GM21381 (cell line): ENCODE measurements at regions not wholly inside any gene's neighbourhood (a gene's known extent, or its start where the extent isn't known, plus 50 kb on each side); places are given as distances from the start of the nearest gene placed in this dataset.

ENCODE experiments used
- ATAC-seq: cut with Tn5 transposase; IDR thresholded peaks from one replicate; pipeline ENCODE4 v1.9.1; 2021; ENCODE audit warnings: mild to moderate bottlenecking, moderate library complexity; ENCODE audit not compliant: unreplicated experiment

DNA sequence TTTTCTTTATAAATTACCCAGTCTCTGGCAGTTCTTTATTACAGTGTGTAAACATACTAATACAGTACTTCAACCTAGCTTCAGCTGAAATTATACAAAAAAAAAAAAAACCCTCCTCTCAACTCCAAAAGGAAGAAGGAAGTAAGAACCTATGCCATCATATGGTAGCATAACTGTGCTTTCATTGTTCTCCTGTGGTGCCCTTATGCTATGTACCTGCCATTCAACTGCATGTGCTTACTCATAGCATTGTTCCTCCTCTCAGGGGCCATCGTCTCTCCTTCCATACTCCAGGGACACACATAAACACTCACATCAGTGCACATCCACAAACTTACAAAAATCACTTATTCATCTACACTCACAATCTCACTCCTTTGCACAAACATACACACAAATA is 470.1 kb upstream of the HS3ST1 start:
- ATAC-seq, result no peak

DNA sequence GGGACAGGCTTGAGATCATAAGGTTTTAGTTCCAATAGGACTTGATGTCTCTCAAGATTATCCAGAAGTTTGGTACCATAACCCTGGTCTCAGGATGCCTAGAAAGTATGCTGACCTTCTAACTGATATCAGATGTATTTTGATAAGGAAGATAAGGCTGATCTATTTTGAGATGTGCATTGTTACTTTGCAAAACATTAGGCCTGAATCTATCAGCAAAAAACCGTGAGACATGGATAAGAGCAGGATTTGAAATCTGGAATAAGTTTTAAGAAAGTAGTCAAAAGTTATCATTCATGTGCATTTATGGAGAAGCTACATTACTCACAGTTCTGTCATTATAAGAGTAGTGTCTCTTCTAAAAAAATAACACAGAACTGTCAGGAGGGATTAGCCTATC is 467.1 kb upstream of the HS3ST1 start:
- ATAC-seq, result no peak

DNA sequence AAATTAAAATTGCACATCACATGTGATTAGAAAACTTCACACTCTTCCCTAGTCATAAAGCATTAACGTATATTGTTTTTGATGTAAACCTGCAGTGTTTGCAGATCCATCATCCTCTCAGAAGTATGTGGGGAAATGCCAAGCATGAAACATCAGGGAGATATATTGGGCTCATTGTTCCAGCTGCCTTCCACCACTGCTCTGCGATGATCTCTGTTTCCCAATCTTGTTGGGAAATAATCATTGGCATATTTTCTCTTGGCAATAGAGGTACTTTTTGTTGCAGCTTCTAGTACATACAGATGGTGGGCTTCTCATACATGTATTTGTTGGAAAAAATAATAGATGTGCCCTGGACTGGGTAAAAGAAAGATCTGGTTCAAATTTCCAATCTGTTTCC is 466.3 kb upstream of the HS3ST1 start:
- no peak for ATAC-seq

DNA sequence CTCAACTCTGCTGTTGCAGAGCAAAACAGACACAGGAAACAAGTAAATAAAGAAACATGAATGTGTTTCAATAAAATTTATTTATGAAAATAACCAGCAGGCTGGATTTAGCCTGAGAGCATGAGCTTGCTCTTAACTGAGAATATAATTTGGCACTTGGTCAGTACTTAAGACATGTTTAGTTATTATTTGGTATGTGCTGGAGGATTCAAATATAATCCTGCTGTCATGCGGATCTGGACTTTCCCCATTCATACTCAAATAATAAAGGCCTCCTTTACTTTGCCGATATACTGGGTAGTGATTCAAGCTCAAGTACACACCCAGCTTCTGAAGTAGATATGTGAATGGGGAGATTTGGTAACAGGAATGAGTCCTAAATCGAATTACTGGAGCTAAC is 465.5 kb upstream of the HS3ST1 start:
- no peak for ATAC-seq

DNA sequence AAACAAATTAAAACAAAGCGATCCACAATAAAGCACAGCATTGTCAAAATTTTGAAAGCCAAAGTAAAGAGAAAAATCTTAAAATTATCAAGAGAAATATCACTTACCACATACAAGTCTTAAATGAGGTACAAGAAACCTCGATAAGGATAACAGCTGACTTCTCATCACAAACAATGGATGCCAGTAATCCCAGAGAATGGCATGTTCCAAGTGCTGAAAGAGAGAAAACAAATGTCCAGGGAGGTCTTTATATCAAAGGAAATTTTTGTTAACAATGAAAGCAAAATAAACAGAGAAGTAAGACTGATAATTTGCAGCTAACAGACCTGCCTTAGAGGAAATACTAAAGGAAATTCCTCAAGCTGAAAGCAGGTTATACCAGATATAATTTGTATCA is 460.4 kb upstream of the HS3ST1 start:
- ATAC-seq, result no peak

DNA sequence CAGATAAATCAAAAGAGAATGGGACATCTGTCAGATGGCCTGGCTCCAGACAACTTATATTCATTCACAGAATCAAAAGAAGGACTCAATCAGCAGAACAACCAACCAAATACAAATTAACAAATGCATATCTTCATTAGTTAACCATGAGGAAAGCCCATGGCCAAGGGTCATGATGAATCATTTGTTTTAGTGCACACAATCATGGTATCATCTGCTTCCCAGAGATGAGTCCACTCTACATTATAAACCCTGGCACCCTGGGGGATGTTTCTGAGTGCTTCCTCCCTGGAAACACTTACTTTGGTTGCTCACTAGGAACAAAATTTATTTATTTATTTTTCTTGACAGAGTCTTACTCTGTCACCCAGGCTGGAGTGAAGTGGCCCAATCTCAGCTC is 453.3 kb upstream of the HS3ST1 start:
- no peak for ATAC-seq

DNA sequence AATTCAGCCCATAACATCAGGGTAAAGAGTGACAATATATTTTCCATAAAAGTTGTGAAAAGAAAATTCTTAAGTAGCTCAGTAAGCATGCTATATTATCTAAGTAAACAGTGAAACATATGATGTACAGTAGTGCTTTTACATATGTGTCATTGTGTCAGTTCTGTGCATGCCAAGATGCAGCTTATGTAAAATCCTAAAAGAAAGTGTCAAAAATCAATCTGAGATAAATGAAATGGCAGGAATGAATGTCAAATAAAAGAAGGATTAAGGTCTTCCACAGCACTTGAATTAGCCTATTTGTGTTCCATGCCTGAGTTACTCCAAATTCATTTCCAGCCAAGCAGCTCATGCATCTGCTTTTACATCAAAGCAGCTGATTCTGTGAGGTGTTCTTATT is 452.7 kb upstream of the HS3ST1 start:
- ATAC-seq, result no peak

DNA sequence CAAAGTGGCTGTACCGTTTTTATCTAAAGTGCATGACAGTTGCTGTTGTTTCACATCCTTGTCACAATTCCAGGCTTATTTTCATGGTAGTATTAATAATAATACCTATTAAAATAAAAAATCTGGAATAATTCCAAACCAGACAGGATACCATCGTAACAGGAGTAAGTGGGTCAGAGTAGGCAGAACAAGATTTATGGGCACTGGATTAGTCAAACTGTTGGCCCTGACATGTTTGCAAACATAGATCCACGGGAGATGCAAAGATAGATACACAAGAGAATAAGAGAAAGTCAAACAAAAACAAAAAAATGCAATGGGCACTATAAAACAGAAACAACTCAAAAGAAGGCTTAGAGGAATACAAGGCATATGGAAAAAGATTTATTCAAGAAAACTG is 449.5 kb upstream of the HS3ST1 start:
- ATAC-seq, result no peak

DNA sequence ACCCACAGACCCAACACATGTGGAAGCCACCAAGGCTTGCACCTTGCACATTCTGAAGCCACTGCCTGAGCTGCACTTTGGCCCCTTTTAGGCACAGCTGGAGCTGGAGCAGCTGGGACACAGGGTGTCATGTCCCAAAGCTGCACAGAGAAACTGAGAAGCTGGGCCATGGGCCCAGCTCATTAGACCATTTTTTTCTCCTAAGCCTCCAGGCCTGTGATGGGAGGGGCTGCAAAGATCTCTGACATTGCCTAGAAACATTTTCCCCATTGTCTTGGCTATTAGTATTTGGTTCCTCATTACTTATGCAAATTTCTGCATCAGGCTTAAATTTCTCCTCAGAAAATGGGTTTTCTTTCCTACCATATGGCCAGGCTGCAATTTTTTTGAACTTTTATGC is 447.4 kb upstream of the HS3ST1 start:
- ATAC-seq, result no peak

DNA sequence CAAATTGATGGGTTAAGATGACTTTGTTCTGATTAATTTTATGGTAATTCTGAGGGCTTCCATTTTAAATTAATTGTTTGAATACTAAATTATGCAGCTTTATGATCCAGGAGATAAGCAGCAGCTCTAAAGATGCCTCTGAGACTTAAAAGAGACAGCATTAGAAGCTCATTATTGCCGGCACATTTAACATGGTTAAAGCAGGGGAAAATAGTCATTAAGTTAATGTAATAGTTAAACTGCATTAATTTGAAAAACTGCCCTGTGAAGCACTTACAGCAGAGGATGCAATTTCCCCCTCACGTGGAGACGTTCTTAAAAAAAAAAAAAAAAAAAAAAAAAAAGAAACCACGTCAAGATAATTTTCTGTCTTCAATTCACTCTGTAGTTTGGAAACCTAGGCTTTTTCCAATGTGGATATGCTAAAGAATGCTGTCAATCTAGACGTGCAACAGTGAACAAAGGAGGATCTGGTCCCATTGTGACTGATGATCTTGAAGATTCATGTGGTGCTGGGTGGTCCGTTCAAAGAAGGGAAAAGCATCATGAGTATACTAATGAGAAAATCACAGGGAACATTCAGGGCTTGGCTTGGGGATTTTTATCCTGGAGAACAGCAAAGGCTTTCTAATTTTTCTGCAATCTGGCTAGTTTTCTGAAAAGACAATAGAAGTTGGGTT is 440.6 kb upstream of the HS3ST1 start:
- ATAC-seq, result no peak

DNA sequence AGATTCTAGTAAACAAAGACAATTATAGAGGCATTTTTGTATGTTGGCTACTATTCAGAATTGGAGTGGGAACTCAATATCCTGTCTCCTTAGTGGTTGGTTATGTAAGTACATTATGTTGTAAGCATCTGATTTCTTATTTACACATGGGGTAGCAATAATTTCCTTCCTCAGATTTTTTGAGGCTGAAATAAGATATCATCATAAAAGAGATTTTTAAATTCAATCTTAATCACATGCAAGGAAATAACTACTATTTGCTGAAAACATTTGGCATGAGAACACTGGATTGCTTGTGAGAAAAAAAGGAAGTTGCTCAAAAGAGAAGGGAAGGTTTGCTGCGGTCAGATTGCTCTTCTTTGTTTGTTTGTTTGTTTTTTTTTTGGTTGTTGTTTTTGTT is 437.7 kb upstream of the HS3ST1 start:
- ATAC-seq, result no peak

DNA sequence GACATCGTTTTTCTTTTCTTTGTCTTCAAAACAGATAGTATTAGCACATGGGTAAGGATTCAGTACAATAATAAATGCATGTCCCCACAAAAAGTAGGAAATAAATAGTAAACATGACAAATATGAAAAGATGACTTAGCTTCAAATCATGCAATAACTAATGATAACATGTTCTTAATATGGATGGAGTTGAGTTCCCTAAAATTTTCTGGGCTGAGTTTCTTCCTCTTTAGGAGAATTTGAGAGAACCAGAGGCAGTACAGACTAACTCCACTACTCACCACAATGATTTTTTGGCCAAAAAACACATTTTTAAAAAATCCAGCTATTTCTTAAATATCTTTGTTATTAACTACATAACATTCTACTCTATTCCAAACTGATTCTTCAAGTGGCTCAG is 432.3 kb upstream of the HS3ST1 start:
- no peak for ATAC-seq

DNA sequence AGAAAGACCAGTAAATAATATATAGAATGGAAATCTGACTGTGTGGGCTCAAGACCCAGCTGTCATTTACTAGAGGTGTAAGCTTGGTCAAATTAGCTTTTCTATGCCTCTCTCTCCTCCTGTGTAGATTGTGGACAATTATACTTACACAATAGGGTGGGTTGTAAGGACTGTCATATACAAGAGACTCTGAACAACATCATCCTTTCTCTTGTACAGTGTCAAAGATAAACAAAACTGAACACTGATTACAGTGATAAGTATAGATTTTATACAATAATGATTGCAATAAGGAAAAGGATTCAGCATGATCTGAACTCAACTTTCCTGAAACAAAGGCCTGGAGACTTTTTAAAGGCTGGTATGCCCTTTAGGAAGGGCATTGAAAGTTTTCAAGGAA is 429.2 kb upstream of the HS3ST1 start:
- no peak for ATAC-seq

DNA sequence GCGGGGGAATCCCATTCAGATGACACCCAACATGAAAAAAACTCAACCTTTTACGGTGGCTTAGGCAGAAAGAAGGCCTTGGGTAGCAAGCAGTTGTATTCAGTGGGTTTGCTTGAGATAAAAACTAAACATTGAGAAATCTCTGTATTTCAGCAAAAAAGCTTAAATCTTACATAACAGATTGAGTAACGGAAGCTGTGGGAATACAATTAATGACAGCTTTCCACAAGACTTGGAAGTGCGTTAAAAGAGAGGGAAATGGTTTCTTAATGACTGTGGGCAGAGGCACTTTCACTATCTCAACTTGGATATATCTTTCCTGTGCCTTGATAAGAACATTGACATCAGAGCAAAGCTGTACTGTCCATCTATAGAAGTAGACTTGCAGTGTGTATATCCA is 418.5 kb upstream of the HS3ST1 start:
- ATAC-seq, result no peak

DNA sequence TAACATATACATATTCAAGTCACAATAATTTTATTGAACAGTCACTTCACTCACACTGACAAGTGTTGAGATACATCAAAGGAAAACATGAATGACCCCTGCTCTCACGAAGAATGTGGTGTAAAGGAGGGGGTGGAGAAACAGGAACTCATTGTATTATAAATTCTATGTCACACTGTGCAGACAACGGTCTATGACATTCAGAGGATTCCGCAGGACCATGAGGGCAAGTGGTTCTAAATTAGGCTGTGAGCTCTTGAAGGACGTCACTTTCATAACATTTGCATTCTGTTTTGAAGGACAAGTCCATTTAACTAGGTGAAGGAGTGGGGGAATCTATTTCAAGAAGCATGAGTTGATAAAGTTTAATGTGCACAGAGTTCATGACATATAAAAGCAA is 415.2 kb upstream of the HS3ST1 start:
- ATAC-seq, result no peak

DNA sequence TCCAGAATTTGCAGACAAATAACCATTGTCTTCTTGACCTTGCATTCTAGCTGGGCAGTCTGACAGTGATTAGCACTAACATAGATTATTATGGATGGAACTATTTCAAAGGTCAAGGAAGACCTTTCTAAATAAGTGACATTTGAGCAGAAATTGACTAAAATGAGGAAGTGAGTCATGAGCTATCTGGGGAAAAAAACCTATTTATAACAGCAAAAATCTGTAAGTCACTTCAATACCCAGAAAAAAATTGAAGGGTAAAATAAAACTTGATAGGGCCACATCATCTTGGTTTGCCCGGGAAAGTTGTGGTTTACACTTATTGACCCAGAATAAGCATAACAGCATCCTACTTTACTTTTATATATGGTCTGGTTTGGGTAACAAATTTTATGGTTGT is 414.6 kb upstream of the HS3ST1 start:
- no peak for ATAC-seq

DNA sequence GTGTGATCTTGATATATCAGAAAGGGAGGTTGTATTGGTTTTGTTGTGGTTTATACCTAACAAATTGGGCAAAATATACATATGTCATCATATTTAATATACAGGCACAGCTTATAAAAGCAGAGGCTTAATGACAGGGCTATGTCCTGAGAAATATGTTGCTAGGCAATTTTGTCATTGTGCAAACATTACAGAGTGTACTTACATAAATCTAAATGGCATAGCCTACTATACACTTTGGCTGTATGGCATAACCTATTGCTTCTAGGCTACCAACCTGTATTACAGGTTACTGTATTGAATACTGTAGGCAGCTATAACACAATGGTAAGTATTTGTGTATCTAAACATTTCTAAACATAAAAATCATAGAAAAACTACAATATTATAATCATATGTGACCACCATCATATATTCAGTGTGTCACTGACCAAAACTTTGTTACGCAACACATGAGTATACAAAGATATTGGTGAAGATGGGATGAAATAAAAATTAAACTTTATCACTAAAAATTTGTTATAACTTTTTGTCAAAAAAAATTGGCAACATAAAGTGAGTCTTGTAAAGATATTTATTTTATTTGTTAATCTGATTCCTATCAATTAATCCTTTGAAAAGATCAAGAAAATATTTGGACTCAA is 414.0 kb upstream of the HS3ST1 start:
- ATAC-seq, result no peak

DNA sequence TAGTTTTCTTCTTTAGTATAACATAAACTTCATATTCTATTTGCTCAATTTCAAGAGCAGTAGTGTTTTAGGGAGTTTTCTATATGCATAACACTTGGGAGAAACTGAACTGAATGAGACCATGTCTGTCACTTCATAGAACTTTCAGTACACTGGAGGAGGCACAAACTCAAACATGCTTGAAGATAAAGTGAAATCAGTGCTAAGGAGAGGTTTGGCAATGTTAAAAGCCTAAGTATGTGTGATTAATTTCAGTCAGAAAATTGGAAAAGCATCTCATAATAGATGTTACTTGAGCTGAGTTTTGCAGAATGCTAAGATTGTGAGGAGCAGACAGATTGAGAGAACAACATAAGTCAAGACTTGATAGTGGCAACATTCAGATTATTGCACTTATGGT is 411.2 kb upstream of the HS3ST1 start:
- ATAC-seq, result no peak

DNA sequence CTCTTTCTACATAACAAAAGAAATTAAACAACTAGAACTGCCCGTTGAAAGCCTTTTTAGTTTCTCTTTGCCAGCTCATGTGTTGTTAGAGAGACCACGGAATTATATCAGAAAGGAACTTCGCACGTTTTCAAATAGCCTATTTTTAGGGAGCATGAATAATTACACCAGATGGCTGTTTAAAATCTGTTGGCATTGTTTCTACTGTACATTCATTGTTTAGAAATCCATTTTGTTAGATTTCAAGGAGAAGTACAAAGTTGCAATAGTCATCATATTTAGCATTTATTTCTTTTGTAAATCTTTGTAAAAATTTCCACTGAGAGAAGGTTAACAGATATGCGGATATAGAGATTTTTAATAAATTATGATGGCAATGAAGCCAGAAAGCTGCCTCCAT is 403.0 kb upstream of the HS3ST1 start:
- ATAC-seq, result no peak

DNA sequence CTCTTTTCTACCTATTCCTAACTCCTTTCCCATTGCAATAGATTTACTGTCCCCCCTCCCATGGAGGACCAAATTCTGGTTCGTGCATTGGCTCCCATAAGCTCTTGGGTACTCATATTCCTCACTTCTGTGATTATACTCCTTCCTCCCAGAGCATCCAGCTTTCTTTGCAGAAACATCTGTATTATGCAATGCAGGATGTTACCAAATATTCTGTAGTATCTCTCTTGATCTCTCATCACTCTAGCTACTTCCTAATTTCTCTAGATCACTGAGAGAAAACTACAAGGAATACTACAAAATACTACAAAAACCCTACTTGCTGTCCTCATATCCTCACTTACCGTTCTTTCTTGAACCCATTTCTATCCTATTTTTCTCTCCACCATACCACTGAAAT is 395.9 kb upstream of the HS3ST1 start:
- ATAC-seq, result no peak

DNA sequence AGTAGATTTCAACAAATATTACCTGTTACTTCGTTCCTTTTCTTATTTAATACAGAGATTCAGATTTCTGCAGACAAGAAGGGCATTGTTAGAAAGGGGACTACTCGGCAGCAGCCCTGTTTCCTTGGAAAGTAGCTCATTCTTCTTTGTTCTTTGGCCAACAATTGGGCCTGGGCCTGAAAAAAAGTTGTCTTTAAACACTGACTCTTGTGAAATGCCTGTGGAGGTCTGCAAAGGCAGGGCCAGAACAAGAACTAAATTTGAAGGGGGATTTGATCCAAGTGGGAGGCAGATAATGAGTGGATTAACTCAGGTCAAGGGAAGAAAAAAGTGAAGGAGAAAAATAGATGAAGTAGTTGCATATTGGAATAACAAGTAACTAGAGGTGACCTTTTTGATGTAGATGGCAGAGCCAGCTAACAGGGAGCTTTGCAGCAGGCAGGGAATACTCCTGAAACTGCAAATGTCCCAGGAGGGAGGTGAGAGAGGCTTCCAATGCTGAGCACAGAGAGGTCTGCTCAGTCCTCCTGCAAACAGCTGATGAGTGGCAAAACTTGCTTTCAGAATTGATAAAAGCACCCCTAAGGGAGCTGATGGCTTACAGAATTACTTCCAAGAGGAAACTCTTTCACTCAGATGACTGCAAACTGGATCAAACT is 393.2 kb upstream of the HS3ST1 start:
- no peak for ATAC-seq

DNA sequence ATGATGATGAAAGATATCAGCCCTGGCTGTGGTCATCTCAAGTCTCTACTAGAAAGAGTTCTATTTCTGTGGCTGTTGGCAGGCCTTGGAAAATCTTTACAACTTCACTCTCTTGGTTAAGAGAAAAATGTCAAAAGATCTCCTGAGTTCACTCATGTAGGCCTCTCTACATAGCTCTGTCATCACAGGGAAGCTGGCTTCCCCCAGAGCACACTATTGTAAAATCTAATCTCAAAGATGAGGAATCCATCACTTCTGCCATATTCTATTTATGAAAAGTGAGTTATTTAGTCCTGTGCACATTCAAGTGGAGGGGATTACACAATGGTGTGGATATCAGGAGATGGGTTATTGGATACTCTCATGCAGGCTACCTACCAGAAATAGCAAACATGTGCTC is 388.4 kb upstream of the HS3ST1 start:
- ATAC-seq, result no peak

DNA sequence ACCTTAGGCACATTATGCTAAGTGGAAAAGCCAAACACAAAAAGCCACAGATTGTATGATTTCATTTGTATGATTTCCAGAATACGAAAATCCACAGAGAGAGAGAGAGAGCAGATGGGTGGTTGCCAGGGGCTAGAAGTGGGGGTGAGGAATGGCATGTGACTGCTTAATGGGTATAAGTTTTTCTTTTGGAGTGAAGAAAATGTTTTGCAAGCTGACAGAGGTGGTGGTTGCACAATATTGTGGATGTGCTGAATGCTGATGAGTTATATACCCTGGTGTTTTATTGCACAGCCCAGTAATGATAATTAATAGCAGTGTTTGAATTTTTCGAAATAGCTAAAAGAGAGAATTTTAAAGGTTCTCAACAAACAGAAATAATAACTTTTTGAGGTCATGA is 386.1 kb upstream of the HS3ST1 start:
- ATAC-seq, result no peak
